ENCODE measurements at regions not wholly inside any gene's neighbourhood (a gene's known extent, or its start where the extent isn't known, plus 50 kb on each side); places are given as distances from the start of the nearest gene placed in this dataset.
"Not testable (repeated sequence)": the region's sequence is repeated elsewhere in the genome, so short reads cannot be mapped to it uniquely, and the experiment has no call there.

GRCh38 chr6:140744659-140745320, 1370.3 kb upstream of the CITED2 start:
- no peak for DNase-seq (ENCODE audit: low spot score in 2 of 2)
- Histone ChIP-seq H3K27me3 (ENCODE audit: low read depth) (no peaks in the 10 kb centered on the region), H3K9me3 (peaks cover 4% of the 10 kb centered on the region), H3K4me3 (no peak overlapping the region), H3K4me1 (no peaks in the 10 kb centered on the region), H3K36me3 (replicated peaks) (no peaks in the 10 kb centered on the region)
- in situ Hi-C loops (cut with MboI; ENCODE audit: low sequenced_read_pairs), result no loop called here

GRCh38 chr6:140736231-140736630, 1361.8 kb upstream of the CITED2 start:
- no peak for DNase-seq (ENCODE audit: low spot score in 2 of 2)
- Histone ChIP-seq H3K4me1 (no peaks in the 10 kb centered on the region), H3K4me3 (no peak overlapping the region), H3K27me3 (ENCODE audit: low read depth) (no peaks in the 10 kb centered on the region), H3K9me3 (no peaks in the 10 kb centered on the region), H3K36me3 (replicated peaks) (no peaks in the 10 kb centered on the region)
- in situ Hi-C loops (cut with MboI; ENCODE audit: low sequenced_read_pairs), result no loop called here

GRCh38 chr6:140732991-140733390, 1358.5 kb upstream of the CITED2 start:
- Histone ChIP-seq H3K36me3 (replicated peaks) (no peaks in the 10 kb centered on the region), H3K27me3 (ENCODE audit: low read depth) (no peaks in the 10 kb centered on the region), H3K4me3 (no peak overlapping the region), H3K4me1 (peaks cover 5% of the 10 kb centered on the region; the same call in 1 of the 2 replicates), H3K9me3 (no peaks in the 10 kb centered on the region)
- no peak for DNase-seq (ENCODE audit: low spot score in 2 of 2)
- in situ Hi-C loops (cut with MboI; ENCODE audit: low sequenced_read_pairs), result no loop called here

GRCh38 chr6:140732155-140732554, 1357.7 kb upstream of the CITED2 start:
- Histone ChIP-seq H3K9me3 (no peaks in the 10 kb centered on the region), H3K27me3 (ENCODE audit: low read depth) (no peaks in the 10 kb centered on the region), H3K36me3 (replicated peaks) (no peaks in the 10 kb centered on the region), H3K4me1 (peaks cover 5% of the 10 kb centered on the region; the same call in 1 of the 2 replicates), H3K4me3 (no peak overlapping the region)
- no peak for DNase-seq (ENCODE audit: low spot score in 2 of 2)
- in situ Hi-C loops (cut with MboI; ENCODE audit: low sequenced_read_pairs), result no loop called here

- Histone ChIP-seq H3K27me3 (ENCODE audit: low read depth) (no peaks in the 10 kb centered on the region), H3K4me3 (no peak overlapping the region), H3K36me3 (replicated peaks) (no peaks in the 10 kb centered on the region), H3K4me1 (peaks cover 5% of the 10 kb centered on the region; the same call in 1 of the 2 replicates), H3K9me3 (no peaks in the 10 kb centered on the region)
- in situ Hi-C loops (cut with MboI; ENCODE audit: low sequenced_read_pairs), result no loop called here
- DNase-seq (ENCODE audit: low spot score in 2 of 2), result no peak
Observed at GRCh38 chr6:140731741-140732140, 1357.3 kb upstream of the CITED2 start.

- in situ Hi-C loops (cut with MboI; ENCODE audit: low sequenced_read_pairs), result no loop called here
- Histone ChIP-seq H3K9me3 (no peaks in the 10 kb centered on the region), H3K36me3 (replicated peaks) (no peaks in the 10 kb centered on the region), H3K4me3 (no peak overlapping the region), H3K4me1 (peaks cover 5% of the 10 kb centered on the region; the same call in 1 of the 2 replicates), H3K27me3 (ENCODE audit: low read depth) (no peaks in the 10 kb centered on the region)
- no peak for DNase-seq (ENCODE audit: low spot score in 2 of 2)
Observed at GRCh38 chr6:140729521-140729920, 1355.1 kb upstream of the CITED2 start.

- no peaks in the 10 kb centered on the region for H3K9me3 ChIP-seq
- no peaks in the 10 kb centered on the region for H3K27me3 ChIP-seq (ENCODE audit: low read depth)
- H3K4me1 ChIP-seq, result no peaks in the 10 kb centered on the region
- DNase-seq (ENCODE audit: low spot score in 2 of 2), result no peak
- in situ Hi-C loops (cut with MboI; ENCODE audit: low sequenced_read_pairs), result no loop called here
- H3K36me3 ChIP-seq (replicated peaks), result no peaks in the 10 kb centered on the region
- H3K4me3 ChIP-seq, result no peak overlapping the region
Observed at GRCh38 chr6:140718021-140718420, 1343.6 kb upstream of the CITED2 start.

- H3K27me3 ChIP-seq (ENCODE audit: low read depth), result no peaks in the 10 kb centered on the region
- no peak overlapping the region for H3K4me3 ChIP-seq
- DNase-seq (ENCODE audit: low spot score in 2 of 2), result no peak
- no peaks in the 10 kb centered on the region for H3K36me3 ChIP-seq (replicated peaks)
- in situ Hi-C loops (cut with MboI; ENCODE audit: low sequenced_read_pairs), result no loop called here
- H3K9me3 ChIP-seq, result no peaks in the 10 kb centered on the region
- H3K4me1 ChIP-seq, result no peaks in the 10 kb centered on the region
Observed at GRCh38 chr6:140713495-140713894, 1339.0 kb upstream of the CITED2 start.

GRCh38 chr6:140711019-140711613, 1336.7 kb upstream of the CITED2 start:
- in situ Hi-C loops (cut with MboI; ENCODE audit: low sequenced_read_pairs), result no loop called here

GRCh38 chr6:140708441-140708840, 1334.0 kb upstream of the CITED2 start:
- Histone ChIP-seq H3K4me3 (no peak overlapping the region), H3K27me3 (ENCODE audit: low read depth) (no peaks in the 10 kb centered on the region), H3K36me3 (replicated peaks) (no peaks in the 10 kb centered on the region), H3K4me1 (no peaks in the 10 kb centered on the region), H3K9me3 (no peaks in the 10 kb centered on the region)
- in situ Hi-C loops (cut with MboI; ENCODE audit: low sequenced_read_pairs), result no loop called here
- no peak for DNase-seq (ENCODE audit: low spot score in 2 of 2)

More at GRCh38 chr6:140711019-140711613, 1336.7 kb upstream of the CITED2 start:
- DNase-seq (ENCODE audit: low spot score in 2 of 2), result no peak
- H3K4me1 ChIP-seq, result no peaks in the 10 kb centered on the region
- no peak overlapping the region for H3K4me3 ChIP-seq
- no peaks in the 10 kb centered on the region for H3K27me3 ChIP-seq (ENCODE audit: low read depth)
- no peaks in the 10 kb centered on the region for H3K36me3 ChIP-seq (replicated peaks)
- H3K9me3 ChIP-seq, result no peaks in the 10 kb centered on the region

GRCh38 chr6:140704008-140704407, 1329.6 kb upstream of the CITED2 start:
- in situ Hi-C loops (cut with MboI; ENCODE audit: low sequenced_read_pairs); H3K4me1 ChIP-seq; DNase-seq (ENCODE audit: low spot score in 2 of 2); H3K9me3 ChIP-seq; H3K36me3 ChIP-seq (replicated peaks); H3K27me3 ChIP-seq (ENCODE audit: low read depth); H3K4me3 ChIP-seq: not testable (repeated sequence)

GRCh38 chr6:140697585-140697984, 1323.1 kb upstream of the CITED2 start:
- Histone ChIP-seq H3K4me3 (no peak overlapping the region), H3K9me3 (no peaks in the 10 kb centered on the region), H3K27me3 (ENCODE audit: low read depth) (no peaks in the 10 kb centered on the region), H3K36me3 (replicated peaks) (no peaks in the 10 kb centered on the region), H3K4me1 (no peaks in the 10 kb centered on the region)
- no peak for DNase-seq (ENCODE audit: low spot score in 2 of 2)
- in situ Hi-C loops (cut with MboI; ENCODE audit: low sequenced_read_pairs), result no loop called here

- no peaks in the 10 kb centered on the region for H3K27me3 ChIP-seq (ENCODE audit: low read depth)
- in situ Hi-C loops (cut with MboI; ENCODE audit: low sequenced_read_pairs), result no loop called here
- no peaks in the 10 kb centered on the region for H3K9me3 ChIP-seq
- no peaks in the 10 kb centered on the region for H3K4me1 ChIP-seq
- no peak for DNase-seq (ENCODE audit: low spot score in 2 of 2)
- H3K4me3 ChIP-seq, result no peak overlapping the region
- H3K36me3 ChIP-seq (replicated peaks), result no peaks in the 10 kb centered on the region
Observed at GRCh38 chr6:140684776-140685550, 1310.5 kb upstream of the CITED2 start.
